ENCODE measurements at regions not wholly inside any gene's neighbourhood (a gene's known extent, or its start where the extent isn't known, plus 50 kb on each side); places are given as distances from the start of the nearest gene placed in this dataset.
"Not testable (repeated sequence)": the region's sequence is repeated elsewhere in the genome, so short reads cannot be mapped to it uniquely, and the experiment has no call there.

DNA sequence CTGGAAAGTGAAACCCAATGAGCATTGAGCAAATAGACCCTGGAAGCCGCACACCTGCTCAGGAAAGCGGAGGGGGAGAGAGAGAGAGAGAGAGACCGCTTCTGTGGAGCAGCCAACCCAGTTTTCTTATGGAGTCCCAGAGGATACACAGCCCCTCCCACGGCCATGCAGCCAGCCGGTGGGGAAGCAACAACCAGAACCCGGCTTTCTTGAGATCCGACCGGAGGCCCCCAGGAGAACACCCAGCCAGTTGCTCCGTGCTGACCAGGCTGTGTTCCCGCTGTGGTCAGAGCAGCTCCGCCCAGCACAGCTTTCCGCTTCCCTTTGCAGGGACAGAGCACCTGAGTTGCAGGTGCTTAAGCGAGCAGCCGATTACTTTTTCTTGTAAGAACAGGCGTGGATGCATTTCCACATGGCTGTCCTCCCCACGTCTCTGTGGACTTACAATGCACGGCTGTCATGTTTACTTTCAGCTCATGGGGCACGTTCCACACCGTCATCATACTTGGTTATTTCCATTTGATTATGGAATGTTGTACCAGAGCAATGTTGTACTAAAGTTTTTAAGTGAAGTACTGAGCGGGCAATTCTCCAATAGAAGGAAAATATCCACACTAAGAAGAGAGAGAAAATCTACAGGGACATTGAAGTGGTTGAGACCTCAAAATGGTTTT lies 381.9 kb downstream of the THBS2 start:
- no peak for DNase-seq

DNA sequence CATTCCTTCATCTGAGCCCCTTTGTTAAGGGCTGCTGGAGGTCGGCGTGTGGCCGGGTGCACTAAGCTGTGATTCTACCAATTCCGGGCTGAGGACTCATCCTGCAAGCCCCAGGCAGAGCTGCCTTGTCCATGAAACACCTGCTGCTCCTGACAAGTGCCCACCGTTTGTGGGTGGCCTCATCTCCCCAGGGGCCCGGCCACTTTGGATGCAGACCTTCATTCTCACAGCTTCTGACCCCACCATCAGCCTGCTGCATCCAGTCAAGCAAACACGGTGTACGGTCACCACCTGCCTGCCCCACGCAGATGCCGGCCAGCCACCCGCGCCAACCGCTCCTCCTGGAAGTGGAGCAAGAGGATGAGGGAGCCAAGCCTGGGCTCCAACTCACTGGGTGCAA lies 382.7 kb downstream of the THBS2 start:
- DNase-seq: no peak

DNA sequence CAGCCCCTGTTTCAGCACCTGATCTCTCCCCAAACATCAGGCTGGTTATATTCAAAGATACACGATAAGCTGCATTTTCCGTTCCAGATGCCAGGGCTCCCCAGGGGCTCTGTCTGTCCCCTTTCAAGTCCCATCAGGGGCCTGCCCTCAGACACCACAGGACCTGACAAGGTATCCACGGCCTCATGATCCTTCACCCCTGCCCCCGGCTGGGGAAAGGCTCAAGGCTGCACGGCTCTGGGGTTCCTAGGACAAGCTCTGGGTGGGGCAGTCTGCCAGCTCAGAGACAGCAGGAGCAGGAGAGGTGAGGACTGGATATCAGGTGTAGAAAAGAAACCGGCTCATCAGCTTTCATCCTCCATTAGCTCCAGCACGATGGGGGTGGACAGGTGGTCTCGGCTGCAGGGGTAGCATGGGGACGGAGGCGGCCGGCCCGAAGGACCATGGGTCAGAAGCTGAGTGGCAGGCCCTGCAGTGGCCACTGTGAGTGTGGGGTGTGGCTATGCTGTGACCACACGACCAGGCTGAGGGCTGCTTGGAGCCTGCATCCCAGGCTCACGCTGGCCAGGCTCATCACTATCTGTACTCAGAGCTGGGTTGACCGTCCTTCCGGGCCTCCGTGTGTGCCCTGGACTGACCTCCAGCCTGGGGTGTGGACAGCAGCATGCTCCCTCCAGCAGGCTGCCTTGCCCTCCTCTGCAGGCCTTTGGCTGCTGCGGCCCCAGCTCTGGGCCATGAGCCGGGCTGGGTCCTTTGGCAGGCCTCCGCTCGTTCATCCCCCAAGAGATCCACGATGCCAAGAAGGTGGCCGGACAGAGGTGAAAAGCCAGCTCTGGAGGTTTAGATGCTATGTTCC lies 386.2 kb downstream of the THBS2 start:
- DNase-seq: no peak

DNA sequence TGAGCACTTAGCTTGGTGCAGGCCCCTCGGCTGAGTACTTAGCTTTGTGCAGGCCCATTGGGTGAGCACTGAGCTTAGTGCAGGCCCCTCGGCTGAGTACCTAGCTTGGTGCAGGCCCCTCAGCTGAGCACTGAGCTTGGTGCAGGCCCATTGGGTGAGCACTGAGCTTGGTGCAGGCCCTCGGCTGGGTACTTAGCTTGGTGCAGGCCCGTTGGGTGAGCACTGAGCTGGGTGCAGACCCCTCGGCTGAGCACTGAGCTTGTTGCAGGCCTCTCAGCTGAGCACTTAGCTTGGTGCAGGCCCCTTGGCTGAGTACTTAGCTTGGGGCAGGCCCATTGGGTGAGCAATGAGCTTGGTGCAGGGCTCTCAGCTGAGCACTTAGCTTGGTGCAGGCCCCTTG lies 387.1 kb downstream of the THBS2 start:
- no peak for DNase-seq

DNA sequence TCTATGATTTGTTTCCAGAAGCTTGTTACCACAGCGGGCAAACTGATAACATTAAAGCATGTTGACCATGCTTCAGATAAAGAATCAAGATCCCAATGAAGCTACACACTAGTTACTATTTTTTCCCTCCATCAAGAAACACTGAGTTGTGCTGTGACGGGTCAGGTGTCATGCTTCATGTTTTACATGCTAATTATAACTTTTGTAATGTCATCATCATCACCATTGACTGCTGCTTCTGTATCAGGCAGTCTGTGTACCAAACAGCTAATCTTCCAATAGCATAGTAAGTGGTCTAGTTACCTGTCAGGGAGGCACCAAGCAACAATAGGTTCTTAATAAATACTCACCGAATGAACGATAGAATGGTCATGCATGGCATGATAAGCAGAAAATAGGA lies 388.1 kb downstream of the THBS2 start:
- DNase-seq: no peak

DNA sequence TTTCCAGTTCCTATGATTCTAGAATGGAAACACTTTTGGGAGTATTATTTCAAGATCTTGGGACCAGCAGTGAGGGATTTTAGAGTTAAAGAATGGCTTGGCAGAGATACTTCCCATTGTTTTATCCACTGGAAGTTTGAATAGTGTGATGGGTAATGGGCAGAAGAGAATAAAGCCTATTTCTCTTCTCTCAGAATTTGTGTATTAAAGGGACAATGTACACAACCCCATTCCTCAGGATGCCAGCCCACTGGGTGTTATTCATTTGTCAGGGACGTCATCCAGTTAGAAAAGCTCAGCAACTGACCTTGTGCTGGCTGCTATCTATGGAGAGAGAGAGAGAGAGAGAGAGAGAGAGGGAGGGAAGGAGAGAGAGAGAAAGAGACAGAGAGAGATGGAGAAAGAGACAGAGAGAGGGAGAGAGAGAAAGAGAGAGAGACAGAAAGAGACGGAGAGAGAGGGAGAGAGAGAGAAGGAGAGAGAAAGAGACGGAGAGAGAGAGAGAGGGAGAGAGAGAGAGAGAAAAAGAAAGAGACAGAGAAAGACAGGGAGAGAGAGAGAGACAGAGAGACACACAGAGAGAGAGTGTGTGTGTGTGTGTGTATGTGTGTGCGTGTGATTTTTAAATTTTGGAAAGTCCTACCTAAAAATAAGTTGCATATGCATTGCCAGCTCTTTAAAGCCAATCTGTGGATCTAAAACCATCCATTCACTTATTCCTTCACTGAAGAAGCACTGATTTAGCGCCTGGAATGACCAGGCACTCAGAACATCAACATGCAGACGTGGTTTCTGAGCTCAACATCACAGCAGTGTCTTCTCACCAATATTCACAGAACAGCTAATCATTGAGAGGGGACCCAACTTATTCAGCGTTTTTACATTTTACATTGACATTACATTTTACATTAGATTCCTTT lies 388.8 kb downstream of the THBS2 start:
- DNase-seq: no peak

DNA sequence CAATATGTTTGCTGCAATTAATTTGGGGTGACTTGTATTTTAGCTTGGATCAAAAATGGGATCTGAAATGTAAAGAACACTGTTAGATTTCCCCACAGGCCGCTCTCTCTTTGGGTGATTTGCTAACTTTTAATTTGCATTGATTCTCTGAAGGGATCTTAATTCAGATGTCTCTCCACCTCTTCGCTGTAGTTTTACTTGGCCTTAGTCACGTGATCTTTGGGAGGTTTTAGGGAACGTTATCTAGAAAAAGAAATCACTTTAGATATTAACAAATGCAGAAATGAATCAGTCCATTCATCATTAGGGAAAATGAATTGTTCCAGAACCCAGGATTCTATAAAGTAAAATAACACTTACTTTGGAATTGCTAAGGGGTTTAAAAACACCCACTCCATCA lies 390.2 kb downstream of the THBS2 start:
- no peak for DNase-seq

DNA sequence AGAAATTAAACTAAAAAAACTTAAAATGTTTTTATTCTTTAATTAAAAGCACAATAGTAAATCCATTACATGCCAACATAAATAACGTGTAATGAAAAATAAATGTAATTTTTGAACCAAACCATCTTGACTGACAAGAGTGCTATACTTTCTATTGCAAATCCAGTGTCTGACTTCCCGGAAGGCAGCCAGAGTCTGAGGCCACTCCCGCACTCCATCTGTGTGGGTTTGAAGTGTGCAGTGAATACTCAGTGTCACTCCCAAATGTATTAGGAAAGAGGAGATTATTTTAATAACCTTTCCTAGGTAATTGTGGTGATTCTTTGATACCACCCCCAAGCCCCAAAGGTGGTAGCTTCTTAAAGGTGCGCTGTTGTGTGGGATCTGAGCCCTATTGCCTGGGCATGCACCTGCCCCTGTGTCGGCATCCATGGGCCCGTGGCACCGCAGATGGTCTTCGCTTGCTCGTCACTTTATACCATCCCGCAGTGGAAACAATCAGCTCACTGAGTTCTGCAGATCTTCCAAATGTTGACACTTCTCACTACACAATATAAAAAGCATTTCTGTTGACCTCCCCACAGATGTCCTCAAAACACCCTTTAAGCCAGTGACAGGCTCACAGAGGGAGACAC lies 391.2 kb downstream of the THBS2 start:
- no peak for DNase-seq

DNA sequence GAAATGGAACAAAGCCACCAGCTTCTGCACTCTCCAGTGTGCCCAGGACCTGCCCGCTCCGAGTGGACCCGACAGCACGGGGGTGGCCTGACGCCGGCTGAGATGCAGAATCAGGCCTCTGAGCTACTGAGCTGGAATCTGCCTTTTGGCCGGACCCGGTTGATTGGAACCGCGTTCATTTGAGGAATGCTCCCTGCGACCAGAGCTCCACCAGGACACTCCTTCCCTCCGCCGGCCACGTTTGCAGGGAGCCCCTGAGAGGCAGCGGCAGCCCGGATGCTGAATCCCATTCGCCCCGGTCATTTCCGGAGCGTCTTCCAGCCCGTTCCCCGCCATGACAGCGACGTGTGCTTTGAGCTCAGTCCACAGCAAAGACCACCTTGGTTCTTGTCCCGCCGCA lies 392.7 kb downstream of the THBS2 start:
- DNase-seq: no peak

DNA sequence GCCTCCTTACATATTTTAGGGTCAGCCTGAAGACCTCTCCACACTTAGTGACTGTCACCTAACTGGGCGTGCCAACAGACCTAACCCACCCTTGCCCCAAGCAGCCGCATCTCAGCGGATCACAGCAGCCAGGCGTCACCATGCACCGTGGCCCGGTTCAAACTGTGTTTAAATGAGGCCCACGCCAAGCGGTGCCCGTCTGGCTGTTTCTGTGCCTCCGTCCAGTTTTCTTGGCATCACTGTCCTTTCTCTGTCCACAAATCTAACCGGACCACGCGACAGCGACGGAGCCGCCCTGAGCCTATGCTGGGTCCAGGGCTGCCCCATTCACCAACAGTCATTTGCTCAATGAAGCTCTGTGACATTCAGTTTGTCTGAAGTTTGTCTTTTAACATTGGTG lies 393.3 kb downstream of the THBS2 start:
- no peak for DNase-seq

DNA sequence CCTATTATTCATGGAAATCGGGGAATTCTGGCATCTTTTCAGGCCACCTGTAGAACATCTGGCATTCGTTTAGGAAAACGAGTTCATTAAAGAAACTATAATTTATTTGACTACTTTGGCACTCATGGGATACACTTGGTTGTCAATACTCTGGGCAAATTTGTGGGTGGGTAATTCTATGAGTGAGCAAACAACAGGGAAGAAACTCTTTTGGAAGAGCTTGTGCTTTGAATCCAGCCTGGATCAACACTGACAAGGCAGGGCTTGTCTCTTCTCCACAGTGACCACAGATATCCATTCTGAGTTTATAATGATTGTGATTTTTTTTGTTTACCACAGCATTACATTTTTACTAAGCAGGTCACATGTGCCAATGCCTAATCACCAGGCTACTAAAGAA lies 394.7 kb downstream of the THBS2 start:
- DNase-seq: no peak

DNA sequence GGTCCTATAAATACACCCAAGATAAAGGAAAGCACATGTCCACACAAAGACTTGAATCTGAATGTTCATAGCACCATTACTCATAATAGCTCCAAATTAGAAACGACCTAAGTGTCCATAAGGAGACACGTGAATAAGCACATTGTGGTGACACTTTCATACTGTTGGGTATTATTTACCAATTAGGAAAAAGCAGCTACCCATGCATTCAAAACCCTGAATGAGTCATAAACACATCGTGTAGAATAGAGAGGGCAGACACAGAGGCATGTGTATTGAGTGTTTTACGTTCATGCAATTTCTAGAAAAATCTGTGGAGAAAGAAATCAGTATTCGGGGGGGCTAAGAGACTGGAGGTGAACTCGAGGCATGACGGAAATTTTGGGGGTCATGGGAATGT lies 396.7 kb downstream of the THBS2 start:
- DNase-seq: no peak

DNA sequence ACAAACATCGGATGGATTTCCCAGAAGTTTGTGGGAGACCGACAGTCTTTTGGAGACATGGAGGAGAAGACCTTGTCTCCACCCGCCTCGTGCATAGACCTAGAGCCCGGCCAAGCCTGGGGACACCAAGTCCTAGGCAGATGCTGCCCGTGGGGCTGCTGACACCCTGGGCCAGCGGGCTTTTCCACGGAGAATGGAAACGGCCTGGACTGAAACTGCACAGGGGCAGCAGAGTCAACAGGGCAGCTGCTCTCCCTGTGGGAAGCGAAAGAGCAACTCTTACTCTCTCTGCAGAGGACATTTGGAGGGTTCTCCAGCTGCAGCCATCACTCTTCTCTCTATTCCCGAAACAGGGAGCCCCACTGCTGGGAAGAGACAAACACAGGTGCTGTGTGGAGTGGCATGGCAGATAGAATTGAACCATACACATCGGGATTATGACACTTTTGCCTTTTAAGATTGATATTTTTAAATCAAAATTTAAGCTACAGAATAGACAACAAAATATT lies 401.2 kb downstream of the THBS2 start:
- DNase-seq: no peak

DNA sequence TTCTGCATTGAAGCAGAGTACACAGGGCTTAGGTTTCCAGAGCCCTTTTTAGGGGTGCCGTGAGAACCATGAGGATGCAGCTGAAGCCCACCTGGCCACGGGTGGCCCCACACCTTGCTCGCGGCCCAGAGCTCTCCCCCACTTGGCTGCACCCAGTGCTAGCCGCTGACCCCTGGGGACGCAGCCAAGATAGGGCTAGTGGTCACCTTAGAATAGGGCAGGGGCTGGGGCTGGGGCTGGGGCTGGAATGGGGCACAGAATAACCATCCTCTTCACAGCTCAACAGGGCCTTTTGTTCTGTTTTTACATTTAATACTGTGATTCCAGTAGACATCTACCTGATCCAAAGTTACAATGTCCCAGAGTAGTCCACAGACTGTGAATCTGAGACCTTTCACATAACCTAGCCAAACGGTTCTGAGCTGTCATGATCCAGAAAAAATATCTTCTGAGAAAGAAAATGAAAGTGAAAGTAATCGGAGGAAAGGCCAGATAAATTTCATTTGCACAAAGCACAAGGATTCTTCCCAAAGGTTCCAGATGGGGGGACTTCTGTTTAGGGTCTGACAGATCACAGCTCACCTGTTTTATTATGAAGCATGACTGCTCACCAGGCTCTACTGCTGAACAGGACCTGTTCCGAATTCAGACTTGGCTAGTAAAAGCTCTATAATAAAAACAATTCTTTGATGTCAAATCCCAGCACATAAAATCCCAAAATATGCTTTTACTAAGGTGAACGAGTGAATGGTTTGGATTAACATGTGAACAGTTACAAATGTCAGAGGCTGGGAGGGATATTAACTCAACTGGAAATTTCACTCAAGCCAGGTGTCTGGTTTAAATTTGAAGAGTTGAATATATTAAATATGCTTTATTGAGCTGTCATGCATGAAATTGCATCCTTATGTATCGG lies 401.9 kb downstream of the THBS2 start:
- no peak for DNase-seq

DNA sequence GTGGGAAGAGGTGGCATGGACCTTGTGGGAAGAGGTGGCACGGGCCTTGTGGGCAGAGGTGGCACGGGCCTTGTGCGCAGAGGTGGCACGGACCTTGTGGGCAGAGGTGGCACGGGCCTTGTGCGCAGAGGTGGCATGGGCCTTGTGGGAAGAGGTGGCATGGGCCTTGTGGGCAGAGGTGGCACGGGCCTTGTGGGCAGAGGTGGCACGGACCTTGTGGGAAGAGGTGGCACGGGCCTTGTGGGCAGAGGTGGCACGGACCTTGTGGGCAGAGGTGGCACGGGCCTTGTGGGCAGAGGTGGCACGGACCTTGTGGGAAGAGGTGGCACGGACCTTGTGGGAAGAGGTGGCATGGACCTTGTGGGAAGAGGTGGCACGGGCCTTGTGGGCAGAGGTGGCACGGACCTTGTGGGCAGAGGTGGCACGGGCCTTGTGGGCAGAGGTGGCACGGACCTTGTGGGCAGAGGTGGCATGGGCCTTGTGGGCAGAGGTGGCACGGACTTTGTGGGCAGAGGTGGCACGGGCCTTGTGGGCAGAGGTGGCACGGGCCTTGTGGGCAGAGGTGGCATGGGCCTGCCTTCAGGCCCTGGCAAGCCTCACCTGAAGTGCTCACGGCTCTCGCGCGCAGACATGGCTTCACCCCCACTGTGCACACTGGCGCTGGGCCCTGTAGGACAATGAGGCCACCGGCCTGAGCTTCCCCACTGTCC lies 403.5 kb downstream of the THBS2 start:
- DNase-seq: not testable (repeated sequence)

DNA sequence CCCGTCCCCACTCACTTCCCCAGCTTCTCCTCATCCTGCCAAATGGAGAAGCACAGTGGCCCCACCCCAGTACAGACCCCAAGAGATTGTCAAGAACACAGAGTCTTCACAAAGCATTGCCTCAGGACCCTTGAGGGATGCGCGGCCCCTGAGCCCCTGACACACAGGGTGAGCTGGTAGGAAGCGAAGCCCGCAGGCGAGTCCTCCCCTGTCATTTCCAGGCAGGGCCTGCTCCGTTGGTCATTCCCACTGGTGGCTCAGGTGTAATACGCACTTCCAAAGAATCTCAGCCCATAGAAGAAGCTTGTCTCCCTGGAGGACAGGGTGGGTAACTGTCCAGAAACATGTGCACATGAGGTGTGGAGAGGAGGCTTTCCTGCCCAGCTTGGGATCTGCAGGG lies 404.2 kb downstream of the THBS2 start:
- no peak for DNase-seq

DNA sequence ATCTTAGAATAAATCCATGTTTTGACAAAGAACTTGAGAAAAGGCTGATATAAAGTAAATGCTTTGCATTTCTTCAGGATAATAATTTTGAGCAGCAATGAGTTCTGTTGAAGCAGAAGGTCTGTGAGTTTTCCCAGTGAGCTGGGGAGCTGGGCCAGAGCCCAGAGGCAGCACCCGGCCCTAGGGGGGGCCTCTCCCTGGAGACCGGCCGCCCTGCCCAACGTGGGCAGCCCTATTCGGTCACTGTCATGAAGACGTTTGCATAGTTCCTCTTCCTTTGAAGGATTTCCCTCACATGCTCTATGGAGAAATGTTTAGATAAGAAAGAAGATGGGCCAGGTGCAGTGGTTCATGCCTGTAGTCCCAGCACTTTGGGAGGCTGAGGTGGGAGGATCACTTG lies 404.8 kb downstream of the THBS2 start:
- no peak for DNase-seq

DNA sequence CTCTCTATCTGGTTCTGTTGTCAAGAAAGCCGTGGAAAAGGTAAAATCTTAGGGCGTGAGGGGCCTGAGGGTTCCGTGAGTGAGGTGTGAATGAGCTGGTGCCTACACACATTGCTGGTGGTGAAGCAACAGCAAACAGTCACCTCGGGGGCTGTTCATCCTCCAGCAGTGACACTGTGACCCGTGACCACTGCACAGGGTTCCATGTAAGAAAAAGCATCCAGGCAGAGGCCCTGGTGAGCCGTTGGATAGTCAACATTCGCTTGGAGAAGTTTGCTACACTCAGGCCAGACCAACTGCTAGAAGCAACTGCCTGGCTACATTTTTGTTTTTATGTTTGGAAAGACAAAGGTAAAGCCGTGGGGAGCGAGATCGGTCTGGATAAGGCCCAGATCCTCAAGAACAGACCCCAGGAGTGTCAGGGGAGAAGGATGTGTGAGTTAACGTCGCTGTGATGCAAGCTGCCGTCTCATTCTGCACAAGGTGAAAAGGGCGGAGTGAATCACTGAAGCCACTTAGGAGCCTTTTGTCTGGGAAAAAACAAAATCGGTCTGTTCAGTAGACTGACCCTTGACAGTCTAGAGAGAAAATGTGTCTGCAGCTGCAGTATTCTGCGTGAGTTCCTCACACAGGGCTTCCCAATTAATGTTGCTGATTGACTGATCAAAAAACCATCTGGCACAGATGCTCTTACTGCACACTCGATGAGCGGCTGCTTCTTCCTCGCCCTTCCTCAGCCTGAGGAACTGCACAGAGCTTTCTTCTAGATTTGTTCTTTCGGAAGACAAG lies 404.0 kb downstream of the SMOC2 start:
- no peak for DNase-seq

DNA sequence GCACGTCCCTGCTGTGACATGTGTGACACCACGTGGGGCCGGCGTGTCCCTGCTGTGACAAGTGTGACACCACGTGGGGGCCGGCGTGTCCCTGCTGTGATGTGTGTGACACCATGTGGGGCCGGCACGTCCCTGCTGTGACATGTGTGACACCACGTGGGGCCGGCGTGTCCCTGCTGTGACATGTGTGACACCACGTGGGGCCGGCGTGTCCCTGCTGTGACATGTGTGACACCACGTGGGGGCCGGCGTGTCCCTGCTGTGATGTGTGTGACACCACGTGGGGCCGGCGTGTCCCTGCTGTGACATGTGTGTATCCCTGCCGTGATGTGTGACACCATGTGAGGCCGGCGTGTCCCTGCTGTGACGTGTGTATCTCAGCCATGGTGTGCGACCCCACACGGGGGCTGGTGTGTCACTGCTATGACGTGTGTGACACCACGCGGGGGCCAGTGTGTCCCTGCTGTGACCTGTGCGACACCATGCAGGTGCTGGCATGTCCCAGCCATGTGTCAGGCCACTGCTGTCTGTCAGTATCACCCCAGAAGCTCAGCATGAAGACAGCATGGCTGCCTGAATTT lies 401.7 kb downstream of the SMOC2 start:
- not testable (repeated sequence) for DNase-seq

Data from CD4-positive, alpha-beta T cell treated with Interleukin-15 for 1 hour (primary cell).